Fibroblast of skin of left quadriceps (primary cell): ENCODE measurements at regions not wholly inside any gene's neighbourhood (a gene's known extent, or its start where the extent isn't known, plus 50 kb on each side); places are given as distances from the start of the nearest gene placed in this dataset.
A peak's percentile ranks its signal among the peaks of the same experiment; 100 is the strongest.
"Not testable (repeated sequence)": the region's sequence is repeated elsewhere in the genome, so short reads cannot be mapped to it uniquely, and the experiment has no call there.

ENCODE experiments used
- DNase-seq, 2 experiments: peaks; one replicate each; pipeline ENCODE4 v3.0.0-alpha.2; 2013; ENCODE audit warnings: low read depth in 2 of 2

DNA sequence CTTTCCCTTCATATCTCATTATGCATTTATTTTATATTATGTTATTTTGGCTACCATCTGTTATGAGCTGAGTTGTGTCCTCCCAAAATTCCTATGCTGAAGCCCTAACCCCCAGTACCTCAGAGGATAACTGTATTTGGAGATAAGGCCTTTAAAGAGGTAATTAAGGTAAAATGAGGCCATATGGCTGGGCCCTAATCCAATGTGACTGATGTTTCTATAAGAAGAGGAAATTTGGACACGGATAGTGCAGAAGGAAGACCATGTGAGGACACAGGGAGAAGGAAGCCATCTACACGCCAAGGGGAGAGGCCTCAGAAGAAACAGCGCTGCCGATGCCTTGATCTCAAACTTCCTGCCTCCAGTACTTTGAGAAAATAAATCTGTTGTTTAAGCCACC is 557.7 kb upstream of the CDH5 start:
- no peak for DNase-seq

DNA sequence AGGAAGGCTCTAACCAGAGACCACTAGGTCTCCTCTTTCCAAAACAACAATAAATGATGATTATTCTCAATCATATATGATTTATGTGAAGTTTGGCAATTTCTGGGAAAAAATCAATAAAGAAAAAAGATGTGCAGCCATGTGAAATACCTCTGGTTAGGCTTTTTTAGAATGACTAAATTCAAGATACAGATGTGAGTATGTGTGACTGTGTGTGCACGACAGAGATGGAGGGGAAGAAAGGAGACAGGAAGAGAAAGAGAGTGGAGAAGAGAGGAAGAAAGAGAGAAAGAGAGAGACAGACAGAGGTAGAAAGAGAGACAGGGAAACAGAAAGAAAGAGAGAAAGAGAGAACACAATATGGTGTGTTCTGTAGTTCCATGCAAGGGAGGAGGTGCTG is 558.6 kb upstream of the CDH5 start:
- DNase-seq = no peak

DNA sequence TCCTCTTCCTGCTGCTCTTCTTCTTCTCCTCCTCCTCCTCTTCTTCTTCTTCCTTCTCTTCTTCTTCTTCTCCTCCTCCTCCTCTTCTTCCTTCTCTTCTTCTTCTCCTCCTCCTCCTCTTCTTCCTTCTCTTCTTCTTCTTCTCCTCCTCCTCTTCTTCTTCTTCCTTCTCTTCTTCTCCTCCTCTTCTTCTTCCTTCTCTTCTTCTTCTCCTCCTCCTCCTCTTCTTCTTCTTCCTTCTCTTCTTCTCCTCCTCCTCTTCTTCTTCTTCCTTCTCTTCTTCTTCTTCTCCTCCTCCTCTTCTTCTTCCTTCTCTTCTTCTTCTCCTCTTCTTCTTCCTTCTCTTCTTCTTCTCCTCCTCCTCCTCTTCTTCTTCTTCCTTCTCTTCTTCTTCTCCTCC is 560.8 kb upstream of the CDH5 start:
- not testable (repeated sequence) for DNase-seq

DNA sequence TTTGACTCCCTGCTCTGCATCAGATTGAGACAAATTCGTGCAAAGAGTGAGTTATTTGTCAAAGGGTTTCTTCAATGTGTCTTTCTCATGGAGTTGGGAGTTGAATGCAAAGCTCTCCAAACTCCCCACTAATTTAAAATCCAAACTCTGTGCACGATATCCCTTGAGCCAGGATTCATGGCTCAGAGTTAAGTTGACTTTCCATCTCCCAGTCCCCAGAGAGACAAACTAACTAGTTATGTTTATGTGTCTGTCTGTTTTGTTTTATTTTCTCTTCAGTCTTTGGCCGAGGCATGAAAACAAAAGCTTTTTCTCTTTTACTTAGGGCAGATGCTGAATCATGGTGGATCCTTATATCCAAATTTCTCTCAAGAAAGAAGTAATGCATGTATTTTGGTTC is 570.0 kb upstream of the CDH5 start:
- DNase-seq = no peak

DNA sequence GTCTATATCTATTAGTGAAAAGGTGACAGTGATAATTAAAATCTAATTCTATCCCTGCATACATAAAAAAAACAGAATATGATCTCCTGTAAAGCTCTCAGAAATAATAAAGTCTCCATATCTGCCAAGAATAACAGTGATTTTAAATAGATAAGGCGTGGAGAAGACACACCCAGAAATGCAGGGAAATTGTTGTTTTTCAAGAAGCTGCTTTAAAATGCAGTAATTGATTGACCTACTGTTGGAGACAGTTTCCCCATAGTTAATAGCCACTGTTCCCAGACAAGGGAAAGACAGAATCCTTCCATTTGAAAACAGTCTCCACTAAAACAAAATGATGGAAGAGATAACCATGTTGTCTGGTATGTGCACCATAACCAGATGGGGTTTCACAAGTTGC is 571.5 kb upstream of the CDH5 start:
- DNase-seq = no peak

DNA sequence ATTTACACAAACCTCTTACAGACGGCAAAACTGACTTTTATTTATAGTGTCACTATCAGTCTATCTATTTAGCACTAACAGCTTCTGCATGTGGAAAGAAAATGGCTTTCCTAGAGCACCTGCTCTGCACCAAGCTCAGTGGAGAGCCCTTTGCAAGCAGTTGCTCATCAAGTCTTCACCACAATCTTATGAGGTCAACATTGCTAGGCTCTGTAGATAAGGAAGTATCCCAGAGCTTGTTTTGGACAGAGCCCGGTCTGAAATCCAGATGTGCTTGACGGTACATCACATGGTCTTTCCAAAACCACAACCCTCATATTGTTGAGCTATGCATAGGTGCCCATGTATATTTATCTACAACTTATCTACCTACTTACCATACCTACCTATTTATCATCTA is 572.7 kb upstream of the CDH5 start:
- no peak for DNase-seq

DNA sequence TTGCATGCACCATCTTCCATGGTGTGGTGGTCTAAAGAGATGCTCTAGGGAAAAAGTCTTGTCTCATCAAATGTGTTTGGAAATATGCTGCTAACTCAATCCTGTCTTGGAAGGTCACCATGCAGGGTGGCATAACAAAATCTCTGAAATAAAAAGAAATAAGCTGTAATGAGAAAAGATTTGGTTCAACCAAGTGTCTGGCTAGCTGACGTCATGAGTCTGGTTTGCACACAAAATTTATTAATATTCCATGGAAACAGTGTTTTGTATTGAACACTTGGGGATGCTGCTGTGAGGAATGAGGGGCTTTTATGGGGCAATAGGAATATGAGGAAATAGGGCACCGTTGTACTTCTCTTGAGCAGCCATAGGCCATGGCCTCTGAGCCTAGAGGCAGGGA is 575.7 kb upstream of the CDH5 start:
- no peak for DNase-seq

DNA sequence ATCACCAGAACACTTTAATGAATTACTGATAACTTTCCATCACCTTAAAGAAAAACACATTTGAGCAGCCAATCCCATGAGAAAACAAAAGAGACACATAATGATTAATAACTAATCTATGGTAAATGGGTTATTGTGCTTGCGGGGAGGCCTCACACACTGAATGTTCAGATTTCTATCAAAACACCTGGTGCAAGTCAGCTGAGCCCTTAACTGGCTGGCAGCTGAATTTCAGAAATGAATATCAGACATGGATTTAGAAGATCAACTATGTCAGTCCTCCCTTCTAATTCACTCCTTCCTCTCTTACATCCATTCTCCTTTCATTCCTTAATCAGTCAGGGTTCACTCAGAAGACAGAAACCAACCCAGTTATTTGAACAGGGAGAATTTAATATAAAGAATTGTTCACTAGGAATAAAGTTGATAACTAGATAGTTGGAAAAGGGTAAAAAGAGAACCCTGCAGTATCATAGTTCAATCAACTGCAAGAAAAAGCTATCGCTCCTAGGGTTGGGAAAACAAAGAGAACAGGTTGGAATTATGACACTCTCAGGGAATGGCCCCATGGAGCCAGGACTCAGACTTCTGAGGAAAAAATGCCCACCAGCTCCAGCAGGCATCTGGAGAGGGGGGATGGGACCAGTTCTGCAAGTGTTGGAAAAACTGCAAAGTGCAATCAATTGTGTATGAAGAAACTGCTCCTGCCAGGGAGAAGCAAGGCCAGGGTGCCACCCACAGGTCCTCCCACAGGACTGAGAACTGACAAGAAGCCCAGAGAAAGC is 577.1 kb upstream of the CDH5 start:
- no peak for DNase-seq

DNA sequence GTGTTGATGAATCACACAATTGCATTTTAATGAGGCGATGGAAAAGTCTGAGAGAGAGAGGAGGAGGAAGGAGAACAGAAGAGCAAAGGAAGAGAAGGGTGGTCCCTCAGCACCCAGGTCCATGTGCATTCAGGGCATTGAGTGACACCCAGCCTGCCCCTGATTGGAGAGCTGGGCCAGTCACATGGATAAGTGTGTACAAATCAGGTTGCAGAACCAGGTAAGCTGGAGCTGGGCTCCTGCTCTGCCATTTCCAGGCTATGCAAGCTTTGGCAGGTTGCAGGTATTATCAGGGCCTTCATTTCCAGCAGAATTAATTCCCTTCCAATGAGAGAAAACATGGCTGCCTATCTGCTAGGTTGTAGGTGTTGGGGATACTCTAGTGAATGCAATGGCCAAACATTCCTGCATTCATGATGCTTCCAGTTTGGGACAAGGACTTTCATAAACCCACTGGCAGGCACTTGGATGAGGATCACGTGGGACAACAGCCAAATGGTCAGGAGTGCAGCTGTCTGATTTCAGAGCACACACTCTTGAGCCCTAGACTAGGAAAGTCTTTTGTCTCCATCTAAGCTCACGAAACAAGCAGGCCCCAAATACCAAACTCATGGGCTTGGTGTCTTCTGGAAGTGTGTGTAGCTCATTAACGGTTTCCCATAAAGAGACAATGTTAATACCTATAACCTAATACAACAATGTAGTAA is 577.9 kb upstream of the CDH5 start:
- DNase-seq = no peak

DNA sequence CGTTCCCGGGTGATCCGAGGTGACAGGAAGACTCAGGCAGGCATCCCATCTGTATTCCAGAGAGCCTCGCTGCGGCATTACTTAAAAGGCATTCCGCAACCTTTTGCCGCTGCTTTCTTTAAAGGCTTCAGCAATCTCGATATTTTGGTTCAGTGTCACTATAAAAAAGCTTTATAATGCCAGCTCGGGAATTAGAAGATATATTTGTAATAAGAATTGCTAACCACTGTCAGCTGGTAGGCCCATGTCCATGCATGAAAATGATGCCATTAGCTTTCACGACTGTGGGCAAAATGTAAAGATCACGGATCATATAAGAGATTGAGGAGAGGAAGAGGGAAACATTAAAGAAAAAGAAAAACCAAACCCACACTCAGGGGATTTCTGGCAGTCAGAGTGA is 578.6 kb upstream of the CDH5 start:
- no peak for DNase-seq

DNA sequence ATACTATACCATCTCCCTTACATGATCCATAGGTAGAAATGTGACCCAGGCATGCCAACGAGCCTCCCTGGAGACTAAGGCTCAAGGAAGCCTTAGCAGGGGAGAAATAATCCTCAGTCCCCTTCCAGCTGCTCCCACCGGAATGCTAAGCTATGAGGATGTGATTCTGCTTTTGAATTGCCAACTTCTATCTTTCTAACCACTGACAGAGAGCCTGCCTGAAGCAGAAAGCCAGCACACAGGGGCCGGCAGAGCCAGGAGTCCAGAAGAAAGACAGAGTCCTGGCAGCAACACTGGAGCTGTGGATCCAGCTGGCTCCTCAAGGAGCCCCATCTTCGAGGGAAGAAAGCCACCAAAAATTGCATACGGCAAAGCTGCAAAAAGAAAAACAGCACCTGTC is 579.6 kb upstream of the CDH5 start:
- DNase-seq = no peak

DNA sequence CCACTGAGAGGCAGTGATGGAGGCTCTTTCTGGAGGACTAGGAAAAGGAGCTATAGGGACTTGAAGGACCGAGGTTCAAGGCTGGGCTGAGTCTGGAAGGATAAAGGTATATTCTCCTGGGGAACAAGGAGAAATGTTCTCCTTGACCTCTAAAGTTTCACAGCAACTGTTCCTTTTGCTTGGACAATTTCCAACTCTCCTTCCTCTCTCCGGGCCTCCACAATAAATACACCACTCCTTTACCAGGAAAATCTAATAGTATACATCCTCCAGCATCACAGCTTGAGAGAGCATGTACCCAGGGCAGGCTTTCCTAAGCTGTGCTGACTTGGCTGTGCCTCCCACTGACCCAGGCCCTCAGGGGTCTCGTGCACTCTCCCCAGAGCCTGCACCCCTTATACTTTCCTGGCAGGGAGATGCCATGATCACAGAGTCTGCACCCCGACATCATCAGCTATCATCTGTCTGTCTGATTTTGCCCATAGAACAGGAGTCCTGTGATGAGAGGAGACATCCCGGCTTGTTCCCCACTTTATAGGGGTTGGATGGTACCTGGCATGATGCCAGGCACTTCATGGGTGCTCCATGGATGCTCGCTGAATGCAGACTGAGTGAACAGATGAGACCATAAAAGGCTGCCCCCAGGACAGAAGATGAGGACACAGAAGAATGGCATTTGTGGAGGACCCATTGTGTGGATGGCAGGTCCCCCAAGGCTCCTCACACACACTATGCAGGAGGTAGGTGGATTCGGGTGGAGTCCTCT is 582.6 kb upstream of the CDH5 start:
- DNase-seq = no peak

DNA sequence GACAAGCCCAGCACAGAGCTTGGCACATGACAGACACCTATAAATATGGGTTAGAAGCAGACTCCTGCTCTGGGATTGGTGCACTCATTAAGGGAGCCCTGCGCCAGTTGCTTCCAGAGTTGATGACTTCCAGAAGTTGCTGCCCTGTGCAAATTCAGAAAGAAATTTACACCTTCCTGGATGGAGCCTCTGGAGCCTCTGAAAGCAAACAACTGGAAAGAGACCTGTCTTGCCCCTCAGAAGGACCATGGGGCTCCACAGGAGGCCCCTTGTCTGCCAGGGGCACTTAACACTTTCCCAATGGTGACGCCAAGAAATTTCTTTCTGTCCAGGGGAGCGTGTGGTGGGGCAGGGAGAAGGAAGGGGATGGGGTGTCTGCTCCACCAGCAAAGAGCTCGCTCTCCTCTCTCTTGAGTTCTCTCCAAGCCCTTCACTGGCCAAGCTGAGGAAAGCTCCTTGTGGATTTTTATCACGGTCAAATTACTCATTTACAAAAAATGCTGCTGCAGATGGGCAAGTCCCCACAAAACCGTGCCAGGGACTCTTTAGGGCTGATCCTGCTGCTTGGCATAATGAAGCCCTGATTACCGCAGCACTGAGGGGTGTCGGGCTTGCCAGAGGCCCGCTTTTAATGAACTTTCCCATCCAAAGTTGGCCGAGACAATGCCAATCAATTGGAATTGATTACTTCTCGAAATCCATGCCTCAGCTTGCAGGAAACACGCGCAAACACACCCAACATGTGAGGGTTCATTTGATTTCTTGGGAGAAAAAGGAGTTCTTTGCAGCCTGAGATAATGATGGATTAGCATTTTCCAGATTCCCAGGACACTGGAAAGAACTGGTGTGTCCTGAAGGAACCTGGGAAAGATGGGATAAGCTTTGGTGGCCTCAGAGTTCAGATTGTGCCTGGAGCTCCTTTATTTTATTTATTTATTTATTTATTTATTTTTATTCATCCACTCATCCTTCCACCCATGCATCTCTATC is 583.6 kb upstream of the CDH5 start:
- peak; percentile 77 for DNase-seq

DNA sequence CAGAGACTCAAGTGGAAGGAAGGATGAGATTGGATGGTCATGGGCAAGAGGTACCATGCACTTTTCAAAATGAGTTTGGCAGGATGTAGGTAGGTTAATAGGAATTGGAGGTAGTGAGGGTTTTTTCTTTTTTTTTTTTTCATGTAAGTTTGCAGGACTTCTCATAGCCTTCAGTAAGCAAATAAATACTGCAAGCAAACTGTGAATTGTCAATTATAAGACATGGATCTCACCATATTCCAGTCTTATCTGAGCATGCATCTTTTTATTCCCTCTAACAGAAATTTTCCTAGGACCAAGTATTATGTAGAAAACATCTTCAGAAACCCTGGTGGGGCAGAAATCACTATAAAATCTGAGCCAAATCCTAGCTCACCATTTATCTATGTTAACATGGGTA is 584.6 kb upstream of the CDH5 start:
- no peak for DNase-seq

DNA sequence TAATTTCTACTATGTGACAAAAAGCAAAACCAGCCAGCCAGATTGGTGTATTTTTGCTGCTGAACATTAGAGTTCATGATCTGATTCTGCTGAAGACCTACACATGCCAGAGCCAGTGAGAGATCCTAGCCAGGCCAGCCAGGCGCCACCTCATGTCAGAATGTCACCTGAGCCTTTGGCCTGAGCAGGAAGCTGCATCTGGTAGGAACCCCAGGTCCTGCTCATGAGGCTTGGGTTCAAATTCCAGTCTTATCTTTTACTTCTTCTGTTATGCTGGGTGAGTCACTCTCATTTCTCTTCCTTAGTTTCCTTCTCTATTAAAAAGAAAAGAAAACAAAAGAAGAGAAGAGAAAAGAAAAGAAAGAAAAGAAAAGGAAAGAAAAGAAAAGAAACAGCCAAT is 585.1 kb upstream of the CDH5 start:
- no peak for DNase-seq

DNA sequence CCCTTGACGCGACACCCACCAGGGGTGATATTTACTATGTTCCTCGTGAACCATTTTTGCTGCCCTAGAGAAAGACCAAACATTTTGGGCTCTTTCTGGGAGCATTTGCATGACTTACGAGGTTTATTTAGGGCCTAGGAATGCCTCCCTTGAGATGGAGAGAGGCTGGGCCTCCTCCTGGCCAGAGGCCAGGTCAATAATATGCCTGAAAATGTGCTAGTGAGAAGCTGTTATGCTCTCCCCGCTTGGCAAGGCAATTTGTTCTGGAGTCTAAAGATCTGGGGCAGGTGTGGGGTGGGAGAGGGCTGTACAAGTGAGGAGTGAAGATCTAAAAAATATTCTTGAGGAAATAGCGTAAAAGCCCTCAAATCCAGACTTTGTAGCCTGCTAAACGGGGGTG is 587.3 kb upstream of the CDH5 start:
- DNase-seq = no peak

DNA sequence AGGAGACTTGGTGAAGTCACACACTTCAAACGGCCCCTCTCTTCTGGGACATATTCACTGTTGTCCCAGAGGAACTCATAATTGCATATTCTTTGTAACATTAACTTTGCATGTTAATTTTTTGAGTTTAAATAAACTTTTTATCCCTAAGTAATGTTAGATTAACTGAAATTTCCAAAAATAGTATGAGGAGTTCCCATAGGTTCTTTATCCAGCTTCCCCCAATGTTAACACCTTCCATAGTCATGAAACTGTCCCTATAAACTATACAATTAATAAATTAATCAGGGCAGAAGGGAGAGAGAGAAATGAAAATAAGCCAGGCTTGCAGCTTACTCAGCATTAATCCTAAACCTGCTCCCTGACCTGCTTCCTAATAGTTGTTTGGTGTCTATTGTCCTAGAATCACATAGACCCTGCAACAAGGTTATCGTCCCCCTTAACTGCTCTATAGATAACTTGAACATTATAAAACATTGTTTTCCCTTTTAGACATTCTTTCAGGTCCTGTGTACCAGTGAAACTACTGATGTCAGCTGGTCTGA is 589.8 kb upstream of the CDH5 start:
- no peak for DNase-seq

DNA sequence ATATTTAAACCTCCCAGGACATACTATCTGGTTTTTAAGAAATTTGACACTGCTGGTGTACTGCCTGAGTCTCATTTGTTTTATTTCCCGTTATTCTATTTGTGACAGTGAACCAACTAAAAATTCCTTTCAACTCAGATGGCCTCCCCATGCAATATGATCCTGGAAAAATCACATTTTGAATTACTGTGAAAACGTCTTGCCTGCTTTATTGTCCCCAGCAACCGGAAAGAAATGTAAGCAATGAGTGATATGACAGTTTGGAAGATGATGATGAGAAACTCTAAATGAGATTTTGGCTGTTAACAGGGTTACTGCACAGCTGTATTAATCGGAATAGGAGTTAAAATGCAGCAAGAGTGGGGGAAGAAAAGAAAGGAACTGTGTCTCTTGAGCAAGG is 590.7 kb upstream of the CDH5 start:
- DNase-seq = no peak

DNA sequence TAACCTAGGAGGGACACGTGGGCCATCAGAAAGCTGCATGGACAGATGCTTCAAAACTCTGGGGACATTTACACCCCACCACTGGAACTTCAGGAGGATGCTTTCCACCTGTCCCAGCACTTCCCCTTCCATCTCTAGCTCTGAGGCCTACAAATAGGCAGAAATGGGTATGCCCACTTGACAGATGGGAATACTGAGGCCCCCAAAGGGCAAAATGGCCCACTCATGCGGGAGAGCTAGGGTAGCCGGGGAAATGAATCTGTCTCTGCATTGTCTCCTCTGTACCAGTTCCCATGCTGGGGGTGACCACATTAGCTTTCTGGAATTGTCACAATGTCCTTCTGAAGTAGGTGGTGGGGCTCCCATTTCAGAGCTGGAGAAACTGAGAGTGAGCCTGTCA is 592.1 kb upstream of the CDH5 start:
- no peak for DNase-seq

DNA sequence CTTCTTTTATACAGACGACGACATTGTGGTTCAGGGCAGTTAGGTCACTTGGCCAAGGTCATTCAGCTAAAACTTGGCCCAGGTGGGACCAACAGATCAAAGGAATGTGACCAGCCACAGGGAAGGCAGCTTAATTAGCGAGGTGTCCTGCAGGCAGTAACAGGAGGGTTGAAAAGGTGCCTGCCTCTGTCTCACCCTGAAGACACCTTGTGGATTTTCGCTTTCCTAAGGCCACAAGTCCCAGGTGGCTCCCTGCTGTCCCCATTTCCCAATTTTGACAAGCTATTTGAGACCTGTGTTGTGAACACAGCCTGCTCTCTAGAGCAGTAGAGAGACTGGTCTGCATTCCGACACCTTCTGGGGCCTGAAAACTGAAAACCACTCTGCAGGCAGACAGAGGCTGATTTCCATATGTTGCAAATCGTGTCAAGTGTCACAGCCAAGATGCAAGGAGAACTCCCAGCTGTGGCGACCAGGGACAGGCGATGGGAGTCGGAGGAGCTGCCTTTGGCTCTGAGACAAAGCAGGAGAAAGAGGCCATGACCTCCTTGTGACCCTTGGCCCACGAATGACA is 593.1 kb upstream of the CDH5 start:
- no peak for DNase-seq

DNA sequence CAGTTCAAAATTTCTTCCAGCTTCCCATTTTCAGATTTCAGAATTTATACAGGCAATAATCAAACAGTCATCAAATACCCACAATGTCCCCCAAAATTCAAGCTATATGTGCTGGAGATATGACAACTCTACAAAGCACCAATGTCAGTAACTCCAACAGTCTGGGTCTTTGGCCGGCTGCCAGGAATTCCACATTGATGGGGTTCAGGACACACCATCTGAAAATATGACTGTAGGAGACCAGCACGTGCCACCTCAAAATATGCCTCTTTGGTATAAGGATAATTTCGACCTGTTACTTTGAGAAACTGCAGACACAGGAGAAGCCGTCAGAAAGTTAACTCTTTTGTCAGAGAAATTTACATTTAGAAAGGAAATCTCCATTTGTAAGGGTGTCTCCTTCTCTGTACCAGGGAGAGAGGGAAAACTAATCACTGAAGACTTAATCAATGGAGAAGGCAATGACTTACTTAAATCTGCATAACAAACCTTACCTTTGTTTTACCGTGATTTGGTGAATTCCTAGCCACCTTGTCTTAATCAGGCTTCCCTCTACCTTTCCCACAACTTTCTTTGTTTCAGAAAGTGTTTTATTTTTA is 594.3 kb upstream of the CDH5 start:
- DNase-seq = no peak
